Vagina (tissue), 2 donors: ENCODE measurements at regions not wholly inside any gene's neighbourhood (a gene's known extent, or its start where the extent isn't known, plus 50 kb on each side); places are given as distances from the start of the nearest gene placed in this dataset.

Experiments
- DNase-seq, 2 donors: peaks; one replicate each; pipeline ENCODE4 v3.0.0-alpha.2; 2017; ENCODE audit errors: extremely low spot score in 2 of 2
- H3K27ac ChIP-seq: fragments of 200-600 bp; sonication (generic); one replicate; pipeline ENCODE4 v1.5.1; 2019
- H3K27me3 ChIP-seq: fragments of 200-600 bp; sonication (generic); one replicate; pipeline ENCODE4 v1.5.1; 2019
- H3K36me3 ChIP-seq, 2 donors: fragments of 200-600 bp; sonication (generic); one replicate each; pipeline ENCODE4 v1.5.1; 2017 to 2019
- H3K4me1 ChIP-seq: fragments of 200-600 bp; sonication (generic); one replicate; pipeline ENCODE4 v1.5.1; 2019
- H3K4me3 ChIP-seq, 2 donors: fragments of 200-600 bp; sonication (generic); 1 replicate in 1 of 2; 2 replicates in 1 of 2; pipeline ENCODE4 v1.5.1; 2016 to 2019
- H3K9me3 ChIP-seq: fragments of 200-600 bp; sonication (generic); one replicate; pipeline ENCODE4 v1.5.1; 2019
- CTCF ChIP-seq, 3 experiments: fragments of 450-650 bp in 2 of 3; fragments of 200-600 bp in 1 of 3; sonication (generic) in 1 of 3; IDR thresholded peaks; one replicate each; pipeline ENCODE4 v1.5.1; 2017 to 2019; ENCODE audit warnings: antibody characterized with exemption in 3 of 3, mild to moderate bottlenecking in 2 of 3, moderate library complexity in 2 of 3
- POLR2A ChIP-seq, 2 donors: fragments of 450-650 bp; IDR thresholded peaks; one replicate each; pipeline ENCODE4 v1.6.1; 2017; ENCODE audit warnings: antibody characterized with exemption in 2 of 2, mild to moderate bottlenecking in 2 of 2, moderate library complexity in 2 of 2
- POLR2AphosphoS5 ChIP-seq, 2 donors: sonication (generic); formaldehyde crosslinking; IDR thresholded peaks; one replicate each; pipeline ENCODE4 v1.9.0; 2017; ENCODE audit warnings: antibody characterized with exemption in 2 of 2, mild to moderate bottlenecking in 2 of 2, low read depth in 1 of 2; ENCODE audit not compliant: insufficient read depth in 1 of 2
- intact Hi-C: fragments of 100-400 bp; cut with DNase I; formaldehyde crosslinking; loops from one replicate; pipeline ENCODE4 v1.15.1; 2023

- no peaks in the 10 kb centered on the region for H3K27me3 ChIP-seq
- H3K36me3 ChIP-seq, result no peaks in the 10 kb centered on the region
- H3K27ac ChIP-seq, result no peak overlapping the region
- no peak for DNase-seq
- intact Hi-C loops, result no loop called here
- H3K4me3 ChIP-seq, result no peak overlapping the region
- TF ChIP-seq CTCF (IDR thresholded peaks at IDR 0.05), result no peak
- no peak for TF ChIP-seq POLR2A (IDR thresholded peaks at IDR 0.05)
- H3K9me3 ChIP-seq, result no peaks in the 10 kb centered on the region
- H3K4me1 ChIP-seq, result no peaks in the 10 kb centered on the region
Observed at GRCh38 chrX:139200346-139200745, 330.2 kb upstream of the F9 start.

- intact Hi-C loops, result no loop called here
- no peaks in the 10 kb centered on the region for H3K9me3 ChIP-seq
- no peak overlapping the region for H3K4me3 ChIP-seq
- H3K27me3 ChIP-seq, result no peaks in the 10 kb centered on the region
- DNase-seq, result no peak
- no peak overlapping the region for H3K27ac ChIP-seq
- no peak for TF ChIP-seq POLR2A (IDR thresholded peaks at IDR 0.05)
- TF ChIP-seq POLR2AphosphoS5 (IDR thresholded peaks at IDR 0.05; ENCODE audit: insufficient read depth in 1 of 2, low read depth in 1 of 2), result no peak
- TF ChIP-seq CTCF (IDR thresholded peaks at IDR 0.05), result no peak
- H3K36me3 ChIP-seq, result no peaks in the 10 kb centered on the region
- no peaks in the 10 kb centered on the region for H3K4me1 ChIP-seq
Observed at GRCh38 chrX:139199933-139200332, 330.6 kb upstream of the F9 start.

- intact Hi-C loops, result no loop called here
Observed at GRCh38 chrX:139198936-139199335, 331.6 kb upstream of the F9 start.

GRCh38 chrX:139196890-139197289, 333.6 kb upstream of the F9 start:
- H3K36me3 ChIP-seq, result no peaks in the 10 kb centered on the region

More at GRCh38 chrX:139198936-139199335, 331.6 kb upstream of the F9 start:
- H3K27me3 ChIP-seq, result no peaks in the 10 kb centered on the region
- no peaks in the 10 kb centered on the region for H3K36me3 ChIP-seq
- TF ChIP-seq POLR2A (IDR thresholded peaks at IDR 0.05) (no peak), POLR2AphosphoS5 (IDR thresholded peaks at IDR 0.05; ENCODE audit: insufficient read depth in 1 of 2, low read depth in 1 of 2) (no peak), CTCF (IDR thresholded peaks at IDR 0.05) (no peak)
- no peaks in the 10 kb centered on the region for H3K4me1 ChIP-seq
- no peak overlapping the region for H3K4me3 ChIP-seq
- no peaks in the 10 kb centered on the region for H3K9me3 ChIP-seq
- H3K27ac ChIP-seq, result no peak overlapping the region
- DNase-seq, result no peak

More at GRCh38 chrX:139196890-139197289, 333.6 kb upstream of the F9 start:
- Histone ChIP-seq H3K27me3 (no peaks in the 10 kb centered on the region), H3K4me3 (no peak overlapping the region), H3K27ac (no peak overlapping the region), H3K9me3 (no peaks in the 10 kb centered on the region), H3K4me1 (no peaks in the 10 kb centered on the region)
- no peak for DNase-seq
- TF ChIP-seq POLR2A (IDR thresholded peaks at IDR 0.05) (no peak), CTCF (IDR thresholded peaks at IDR 0.05) (no peak), POLR2AphosphoS5 (IDR thresholded peaks at IDR 0.05; ENCODE audit: insufficient read depth in 1 of 2, low read depth in 1 of 2) (no peak)
- intact Hi-C loops, result no loop called here
